AG04450 (cell line): ENCODE measurements at regions not wholly inside any gene's neighbourhood (a gene's known extent, or its start where the extent isn't known, plus 50 kb on each side); places are given as distances from the start of the nearest gene placed in this dataset.

Experiments
- CTCF ChIA-PET: fragments of 300-600, 350-600 bp; formaldehyde crosslinking; extraction: SDS; loops from one replicate; lab custom pipeline; 2022; ENCODE audit warnings: antibody characterized with exemption, inconsistent platforms; lab: Charles Lee
- POLR2A ChIA-PET: fragments of 350-600 bp; formaldehyde crosslinking; extraction: SDS; loops from one replicate; lab custom pipeline; 2021; ENCODE audit warnings: antibody characterized with exemption, inconsistent platforms; lab: Yijun Ruan, JAX
- DNase-seq: peaks from one replicate; pipeline ENCODE4 v3.0.0-alpha.2; 2011; ENCODE audit warnings: low read depth, low spot score
- H3K27ac ChIP-seq: one replicate; pipeline ENCODE4 v1.5.1; 2012; ENCODE audit warnings: low read depth, low read length, control low read depth
- H3K27me3 ChIP-seq: one replicate; pipeline ENCODE4 v1.6.0; 2012; ENCODE audit warnings: low read length; ENCODE audit not compliant: control insufficient read depth, insufficient read depth
- H3K4me3 ChIP-seq: 2 replicates; pipeline ENCODE4 v1.5.1; 2011; ENCODE audit warnings: mild to moderate bottlenecking, low read depth, low read length, control low read depth
- H3K9me3 ChIP-seq: 2 replicates; pipeline ENCODE4 v1.5.1; 2012; ENCODE audit warnings: low read length; ENCODE audit not compliant: control insufficient read depth, insufficient read depth
- CTCF ChIP-seq: IDR thresholded peaks from 2 replicates; pipeline ENCODE4 v1.5.1; 2011; ENCODE audit warnings: low read depth, low read length, control low read depth, inconsistent platforms

GRCh38 chrX:20421697-20422096 lies 155.0 kb upstream of the RPS6KA3 start:
- no peaks in the 10 kb centered on the region for H3K9me3 ChIP-seq
- H3K4me3 ChIP-seq, result no peak overlapping the region
- no peak overlapping the region for H3K27ac ChIP-seq
- ChIA-PET POLR2A (no interaction called here), CTCF (no interaction called here)
- H3K27me3 ChIP-seq, result no peaks in the 10 kb centered on the region
- TF ChIP-seq CTCF, result no peak
- DNase-seq, result no peak

GRCh38 chrX:20421275-20421674 lies 154.6 kb upstream of the RPS6KA3 start:
- H3K27ac ChIP-seq, result no peak overlapping the region
- CTCF ChIA-PET, result no interaction called here
- DNase-seq, result no peak
- no peaks in the 10 kb centered on the region for H3K9me3 ChIP-seq
- TF ChIP-seq CTCF, result no peak
- POLR2A ChIA-PET, result no interaction called here
- no peaks in the 10 kb centered on the region for H3K27me3 ChIP-seq
- no peak overlapping the region for H3K4me3 ChIP-seq

GRCh38 chrX:20420058-20420457 lies 153.3 kb upstream of the RPS6KA3 start:
- H3K9me3 ChIP-seq, result no peaks in the 10 kb centered on the region
- ChIA-PET CTCF (no interaction called here), POLR2A (no interaction called here)
- H3K27ac ChIP-seq, result no peak overlapping the region
- DNase-seq, result no peak
- H3K27me3 ChIP-seq, result no peaks in the 10 kb centered on the region
- no peak for TF ChIP-seq CTCF
- H3K4me3 ChIP-seq, result no peak overlapping the region

- DNase-seq, result no peak
- ChIA-PET POLR2A (no interaction called here), CTCF (no interaction called here)
- no peak overlapping the region for H3K27ac ChIP-seq
- no peaks in the 10 kb centered on the region for H3K9me3 ChIP-seq
- H3K4me3 ChIP-seq, result no peak overlapping the region
- no peak for TF ChIP-seq CTCF
- no peaks in the 10 kb centered on the region for H3K27me3 ChIP-seq
Measured at GRCh38 chrX:20418379-20419150, 151.9 kb upstream of the RPS6KA3 start.

- no peak overlapping the region for H3K27ac ChIP-seq
- H3K9me3 ChIP-seq, result no peaks in the 10 kb centered on the region
- CTCF ChIA-PET, result no interaction called here
- H3K4me3 ChIP-seq, result no peak overlapping the region
- no peak for TF ChIP-seq CTCF
- POLR2A ChIA-PET, result no interaction called here
- H3K27me3 ChIP-seq, result no peaks in the 10 kb centered on the region
- no peak for DNase-seq
Measured at GRCh38 chrX:20414762-20415445, 148.2 kb upstream of the RPS6KA3 start.
